ENCODE measurements at regions not wholly inside any gene's neighbourhood (a gene's known extent, or its start where the extent isn't known, plus 50 kb on each side); places are given as distances from the start of the nearest gene placed in this dataset.

- in situ Hi-C loops (cut with MboI; ENCODE audit: low sequenced_read_pairs), result loop anchor here (25.0 kb wide), 1 partner anchor 1317 kb away; no protein-coding TSS in a partner anchor
- TF ChIP-seq CTCF (conservative IDR thresholded peaks at IDR 0.05; ENCODE audit: low read depth, low read length) (no peak), FOS (IDR thresholded peaks at IDR 0.05; ENCODE audit: low read depth, low read length) (no peak), CHD1 (IDR thresholded peaks at IDR 0.05; ENCODE audit: low read depth, low read length) (no peak), RFX5 (IDR thresholded peaks at IDR 0.05; ENCODE audit: low read depth, low read length) (no peak)
- Histone ChIP-seq H3K14ac (replicated peaks; ENCODE audit: low read depth, low read length) (no peak overlapping the region), H4K5ac (ENCODE audit: low read depth, low read length) (no peak overlapping the region), H3K4ac (ENCODE audit: low read depth, low read length) (no peak overlapping the region), H2AK9ac (replicated peaks; ENCODE audit: low read depth, low read length, poor library complexity) (no peak overlapping the region), H3K4me1 (ENCODE audit: control insufficient read depth, insufficient read depth, low read length) (no peaks in the 10 kb centered on the region), H3K79me1 (ENCODE audit: low read depth in 1 of 2, low read length in 2 of 2) (no peaks in the 10 kb centered on the region), H3K36me3 (ENCODE audit: control insufficient read depth, insufficient read depth, low read length) (no peaks in the 10 kb centered on the region), H3K23ac (ENCODE audit: low read depth, low read length) (no peak overlapping the region), H3K56ac (ENCODE audit: extremely low read depth, insufficient read depth, low read length) (no peak overlapping the region), H3K9ac (ENCODE audit: low read depth, low read length) (no peak overlapping the region), H3K4me2 (ENCODE audit: low read depth, low read length) (no peak overlapping the region), H3K9me1 (ENCODE audit: insufficient read depth, low read length) (no peaks in the 10 kb centered on the region), H4K8ac (ENCODE audit: low read depth in 2 of 2, low read length in 2 of 2) (no peak overlapping the region), H3K27ac (ENCODE audit: insufficient read depth, low read length) (no peak overlapping the region), H2AK5ac (ENCODE audit: low read depth, low read length) (no peak overlapping the region), H2BK20ac (ENCODE audit: low read depth, low read length) (no peak overlapping the region), H3K9me3 (ENCODE audit: control insufficient read depth, insufficient read depth, low read length) (no peaks in the 10 kb centered on the region), H2BK15ac (ENCODE audit: low read depth, low read length) (no peak overlapping the region), H4K91ac (ENCODE audit: insufficient read depth, low read depth, low read length) (no peak overlapping the region), H2BK5ac (ENCODE audit: low read depth, low read length, poor library complexity, severe bottlenecking) (no peak overlapping the region), H3K18ac (ENCODE audit: low read depth, low read length) (no peak overlapping the region), H2AFZ (replicated peaks; ENCODE audit: low read length, poor library complexity) (no peak overlapping the region), H3K27me3 (ENCODE audit: control insufficient read depth, insufficient read depth, low read length) (no peaks in the 10 kb centered on the region; the same call in 1 of the 2 replicates), H4K20me1 (ENCODE audit: insufficient read depth, low read length) (no peaks in the 10 kb centered on the region), H3K4me3 (ENCODE audit: insufficient read depth, low read depth, low read length) (no peak overlapping the region), H2BK120ac (ENCODE audit: low read depth, low read length) (no peak overlapping the region)
- dilution Hi-C loops (cut with HindIII; ENCODE audit: low sequenced_read_pairs, unreplicated experiment), result no loop called here
- WGBS, 2 experiments (ENCODE audit: extremely low coverage in 2 of 2, insufficient read length in 1 of 2), result no CpG with 5 or more reads among the region's 3 CpGs
- intact Hi-C loops (cut with micrococcal nuclease), result no loop called here
- DNase-seq, result no peak
- no TSS peak for BruUV-seq (replicated peaks)
- ChIA-PET CTCF (no interaction called here), POLR2A (ENCODE audit: unreplicated experiment) (no interaction called here)
- no peak for ATAC-seq (ENCODE audit: low read depth)
Observed at GRCh38 chr9:107154766-107155165, 128.3 kb upstream of the RAD23B start.
